ENCODE measurements at regions not wholly inside any gene's neighbourhood (a gene's known extent, or its start where the extent isn't known, plus 50 kb on each side); places are given as distances from the start of the nearest gene placed in this dataset.

- TF ChIP-seq GATA2 (IDR thresholded peaks at IDR 0.05; ENCODE audit: low read depth, low read length) = no peak
- TF ChIP-seq GATA3 (IDR thresholded peaks at IDR 0.05; ENCODE audit: low read depth, low read length) = no peak
Observed at GRCh38 chr1:69195136-69195535, 372.6 kb upstream of the LRRC7 start.
